ENCODE measurements at regions not wholly inside any gene's neighbourhood (a gene's known extent, or its start where the extent isn't known, plus 50 kb on each side); places are given as distances from the start of the nearest gene placed in this dataset.

DNA sequence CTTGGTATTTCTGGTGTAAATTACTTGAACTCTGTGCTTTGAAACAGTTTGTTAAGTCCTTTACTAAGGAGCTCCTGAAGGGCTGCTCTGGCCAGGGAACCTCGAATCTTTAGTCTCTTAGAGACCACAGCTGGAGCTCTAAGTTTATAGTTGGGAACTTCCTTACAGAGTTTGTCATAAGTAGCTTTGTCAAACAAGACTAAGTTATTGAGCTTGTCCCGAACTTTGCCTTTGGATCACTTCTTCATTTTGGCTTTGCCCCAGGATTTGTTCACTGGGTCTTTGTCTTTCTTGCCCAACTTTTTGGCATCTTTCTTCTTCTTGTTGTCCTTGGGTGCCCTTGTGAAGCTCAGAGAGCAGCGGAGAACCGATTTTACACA, 64.8 kb downstream of the FAM50B start:
- TF ChIP-seq, protein P1, sequence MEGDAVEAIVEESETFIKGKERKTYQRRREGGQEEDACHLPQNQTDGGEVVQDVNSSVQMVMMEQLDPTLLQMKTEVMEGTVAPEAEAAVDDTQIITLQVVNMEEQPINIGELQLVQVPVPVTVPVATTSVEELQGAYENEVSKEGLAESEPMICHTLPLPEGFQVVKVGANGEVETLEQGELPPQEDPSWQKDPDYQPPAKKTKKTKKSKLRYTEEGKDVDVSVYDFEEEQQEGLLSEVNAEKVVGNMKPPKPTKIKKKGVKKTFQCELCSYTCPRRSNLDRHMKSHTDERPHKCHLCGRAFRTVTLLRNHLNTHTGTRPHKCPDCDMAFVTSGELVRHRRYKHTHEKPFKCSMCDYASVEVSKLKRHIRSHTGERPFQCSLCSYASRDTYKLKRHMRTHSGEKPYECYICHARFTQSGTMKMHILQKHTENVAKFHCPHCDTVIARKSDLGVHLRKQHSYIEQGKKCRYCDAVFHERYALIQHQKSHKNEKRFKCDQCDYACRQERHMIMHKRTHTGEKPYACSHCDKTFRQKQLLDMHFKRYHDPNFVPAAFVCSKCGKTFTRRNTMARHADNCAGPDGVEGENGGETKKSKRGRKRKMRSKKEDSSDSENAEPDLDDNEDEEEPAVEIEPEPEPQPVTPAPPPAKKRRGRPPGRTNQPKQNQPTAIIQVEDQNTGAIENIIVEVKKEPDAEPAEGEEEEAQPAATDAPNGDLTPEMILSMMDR (IDR thresholded peaks at IDR 0.05) = no peak
- TF ChIP-seq POLR2A (IDR thresholded peaks at IDR 0.05) = no peak

Data from vagina (tissue), 2 donors.